ENCODE measurements at regions not wholly inside any gene's neighbourhood (a gene's known extent, or its start where the extent isn't known, plus 50 kb on each side); places are given as distances from the start of the nearest gene placed in this dataset.

- H3K4me3 ChIP-seq (ENCODE audit: low read depth, low read length) = no peak overlapping the region
- DNase-seq (ENCODE audit: low read depth) = no peak
- TF ChIP-seq, protein P1, sequence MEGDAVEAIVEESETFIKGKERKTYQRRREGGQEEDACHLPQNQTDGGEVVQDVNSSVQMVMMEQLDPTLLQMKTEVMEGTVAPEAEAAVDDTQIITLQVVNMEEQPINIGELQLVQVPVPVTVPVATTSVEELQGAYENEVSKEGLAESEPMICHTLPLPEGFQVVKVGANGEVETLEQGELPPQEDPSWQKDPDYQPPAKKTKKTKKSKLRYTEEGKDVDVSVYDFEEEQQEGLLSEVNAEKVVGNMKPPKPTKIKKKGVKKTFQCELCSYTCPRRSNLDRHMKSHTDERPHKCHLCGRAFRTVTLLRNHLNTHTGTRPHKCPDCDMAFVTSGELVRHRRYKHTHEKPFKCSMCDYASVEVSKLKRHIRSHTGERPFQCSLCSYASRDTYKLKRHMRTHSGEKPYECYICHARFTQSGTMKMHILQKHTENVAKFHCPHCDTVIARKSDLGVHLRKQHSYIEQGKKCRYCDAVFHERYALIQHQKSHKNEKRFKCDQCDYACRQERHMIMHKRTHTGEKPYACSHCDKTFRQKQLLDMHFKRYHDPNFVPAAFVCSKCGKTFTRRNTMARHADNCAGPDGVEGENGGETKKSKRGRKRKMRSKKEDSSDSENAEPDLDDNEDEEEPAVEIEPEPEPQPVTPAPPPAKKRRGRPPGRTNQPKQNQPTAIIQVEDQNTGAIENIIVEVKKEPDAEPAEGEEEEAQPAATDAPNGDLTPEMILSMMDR (IDR thresholded peaks at IDR 0.05; ENCODE audit: insufficient read depth, low read depth, low read length, missing control alignments) = no peak
Observed at GRCh38 chr4:122052677-122053076, 99.5 kb upstream of the BLTP1 start.

- H3K4me3 ChIP-seq (ENCODE audit: low read depth, low read length) = no peak overlapping the region
- DNase-seq (ENCODE audit: low read depth) = no peak
- TF ChIP-seq, protein P1 (IDR thresholded peaks at IDR 0.05; ENCODE audit: insufficient read depth, low read depth, low read length, missing control alignments) = no peak
Observed at GRCh38 chr4:122050841-122051240, 99.0 kb upstream of the TRPC3 start.

DNA sequence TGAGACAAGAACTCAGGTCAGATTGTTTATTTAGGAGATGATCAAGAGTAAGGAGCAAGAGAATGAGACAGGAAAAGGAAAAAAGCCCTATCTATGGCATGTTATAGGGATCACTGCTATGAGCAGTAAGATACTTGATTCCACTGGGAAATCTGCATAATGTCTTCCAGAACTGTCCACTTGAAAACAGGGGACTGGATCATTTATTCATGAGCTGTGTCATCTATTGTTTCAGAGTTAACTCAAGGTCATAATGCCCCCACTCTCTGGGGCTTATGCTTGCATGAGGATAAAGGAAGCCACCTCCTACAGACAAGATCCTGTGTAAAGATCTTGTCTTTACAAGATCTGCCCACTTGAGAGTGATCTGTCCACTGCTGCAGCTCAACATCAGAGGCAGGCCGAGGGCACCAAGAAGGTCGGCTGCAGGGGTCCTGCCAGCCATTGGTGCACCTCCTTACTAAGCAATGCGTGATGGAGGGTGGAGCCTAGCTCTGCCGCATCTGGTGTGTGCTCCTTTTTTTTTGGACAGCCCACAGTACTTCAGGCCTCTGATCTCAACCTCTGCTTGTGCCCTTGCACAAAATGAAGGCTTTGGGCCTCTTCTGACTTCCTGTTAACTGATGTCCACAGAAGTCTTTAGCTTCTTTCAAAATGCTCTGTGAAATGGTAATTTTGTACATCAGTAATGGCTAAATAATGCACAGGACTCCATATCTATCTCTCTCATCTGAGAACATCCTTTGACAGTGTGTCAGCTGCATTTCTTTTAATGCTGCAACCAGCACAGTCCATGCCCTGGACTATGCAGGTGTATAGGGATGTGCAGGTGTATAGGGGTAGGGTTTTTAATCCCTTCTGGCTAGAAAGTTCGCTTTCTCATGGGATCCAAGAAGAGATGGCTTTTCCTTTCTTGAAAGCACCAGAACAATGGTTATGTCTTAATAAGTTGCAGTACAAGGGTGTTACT lies 95.9 kb upstream of the TRPC3 start:
- H3K4me3 ChIP-seq (ENCODE audit: low read depth, low read length) = no peak overlapping the region
- TF ChIP-seq, protein P1 (IDR thresholded peaks at IDR 0.05; ENCODE audit: insufficient read depth, low read depth, low read length, missing control alignments) = no peak

GRCh38 chr4:122046255-122046654 lies 94.4 kb upstream of the TRPC3 start:
- no peak overlapping the region for H3K4me3 ChIP-seq (ENCODE audit: low read depth, low read length)
- DNase-seq (ENCODE audit: low read depth) = no peak
- TF ChIP-seq, protein P1 (IDR thresholded peaks at IDR 0.05; ENCODE audit: insufficient read depth, low read depth, low read length, missing control alignments) = no peak

More for the DNA sequence above, 95.9 kb upstream of the TRPC3 start:
- no peak for DNase-seq (ENCODE audit: low read depth)

- no peak for DNase-seq (ENCODE audit: low read depth)
- TF ChIP-seq, protein P1 (IDR thresholded peaks at IDR 0.05; ENCODE audit: insufficient read depth, low read depth, low read length, missing control alignments) = no peak
- no peak overlapping the region for H3K4me3 ChIP-seq (ENCODE audit: low read depth, low read length)
Observed at GRCh38 chr4:122045533-122045932, 93.7 kb upstream of the TRPC3 start.

DNA sequence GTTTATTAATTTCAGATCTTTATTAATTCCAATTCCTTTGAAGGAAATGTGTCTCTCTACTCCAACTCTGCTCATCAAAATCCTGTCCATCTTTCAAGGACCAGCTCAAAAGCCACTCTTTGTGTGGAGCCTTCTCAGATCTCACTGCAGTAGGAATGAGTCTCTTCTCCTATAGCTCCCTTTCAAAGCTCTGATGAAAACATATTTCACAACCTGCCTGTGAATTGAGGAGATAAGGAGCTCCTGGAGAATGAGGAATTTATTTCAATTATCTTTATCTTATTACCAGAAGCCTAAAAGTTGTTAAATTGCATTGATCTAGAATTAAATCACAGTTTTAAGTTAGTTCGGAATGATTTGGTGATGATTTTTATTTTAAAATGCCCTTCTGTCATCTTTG lies 92.6 kb upstream of the TRPC3 start:
- no peak overlapping the region for H3K4me3 ChIP-seq (ENCODE audit: low read depth, low read length)
- no peak for DNase-seq (ENCODE audit: low read depth)
- TF ChIP-seq, protein P1 (IDR thresholded peaks at IDR 0.05; ENCODE audit: insufficient read depth, low read depth, low read length, missing control alignments) = no peak
